SK-N-MC (cell line): ENCODE measurements at regions not wholly inside any gene's neighbourhood (a gene's known extent, or its start where the extent isn't known, plus 50 kb on each side); places are given as distances from the start of the nearest gene placed in this dataset.

Source experiments
- EZH2 ChIP-seq: fragments of 200-600 bp; sonication (generic); IDR thresholded peaks from one replicate; pipeline ENCODE4 v1.6.1; 2017; ENCODE audit warnings: antibody characterized with exemption
- FOXP2 ChIP-seq: optimal IDR thresholded peaks from 2 replicates; pipeline ENCODE3; 2011; ENCODE audit warnings: mild to moderate bottlenecking, moderate library complexity; ENCODE audit not compliant: insufficient read depth; ENCODE audit errors: extremely low read length, control extremely low read depth
- POLR2AphosphoS5 ChIP-seq: IDR thresholded peaks from 2 replicates; pipeline ENCODE4 v1.6.1; 2012; ENCODE audit warnings: mild to moderate bottlenecking, low read depth, low read length, borderline replicate concordance

DNA sequence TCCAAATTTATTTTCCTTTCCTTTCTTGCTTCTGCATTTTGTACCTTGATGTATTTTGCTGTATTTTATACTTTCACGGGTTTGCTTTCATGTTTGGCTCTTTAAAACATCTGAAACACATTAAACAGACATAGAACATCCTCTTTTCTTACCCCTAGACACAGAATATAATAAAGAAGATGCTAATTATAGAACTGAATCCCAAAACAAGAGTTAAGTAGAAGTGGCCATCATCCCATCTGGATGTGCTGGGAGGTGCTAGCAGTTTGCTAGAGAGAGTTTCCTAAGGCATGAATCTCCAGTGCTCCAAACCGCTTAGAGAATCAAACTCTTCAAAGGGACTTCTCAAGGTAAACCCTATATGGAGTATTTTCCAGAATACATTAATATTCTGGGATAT lies 53.9 kb upstream of the GNG12 start:
- no peak for TF ChIP-seq POLR2AphosphoS5
- no peak for TF ChIP-seq EZH2
- no peak for TF ChIP-seq FOXP2
